ENCODE measurements at regions not wholly inside any gene's neighbourhood (a gene's known extent, or its start where the extent isn't known, plus 50 kb on each side); places are given as distances from the start of the nearest gene placed in this dataset.

DNA sequence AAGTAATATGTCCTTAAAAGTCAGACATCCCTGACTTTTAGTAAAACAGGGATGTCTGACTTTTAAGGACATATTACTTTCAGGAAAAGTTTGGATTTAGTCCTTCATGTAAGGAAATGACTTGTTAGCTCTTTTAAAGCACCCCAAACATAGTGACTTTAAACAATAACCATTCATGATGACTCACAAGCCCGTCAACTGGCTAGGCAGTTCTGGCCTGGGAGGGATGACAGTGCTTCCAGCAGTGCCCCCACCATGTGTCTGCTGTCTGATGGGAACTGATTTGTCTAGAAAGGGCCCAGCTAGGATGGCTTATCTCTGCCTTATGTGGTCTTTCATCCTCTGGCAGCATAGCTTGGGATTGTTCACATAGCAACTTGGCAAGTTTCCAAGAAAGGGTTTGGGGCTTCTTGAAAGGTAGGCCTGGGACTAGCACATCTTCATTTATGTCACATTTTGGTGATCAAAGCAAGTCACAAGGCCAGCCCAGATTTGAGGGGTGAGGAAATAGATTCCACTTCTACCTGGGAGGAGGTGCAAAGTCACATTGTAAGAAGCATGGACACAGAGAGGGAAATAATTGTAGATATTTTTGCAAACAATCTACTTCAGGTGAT lies 143.5 kb downstream of the C1orf94 start:
- DNase-seq (ENCODE audit: insufficient read length, low spot score): no peak
- no peak for FAIRE-seq
- TF ChIP-seq POU2F2 (IDR thresholded peaks at IDR 0.05; ENCODE audit: low read depth, low read length) (no peak), SPI1 (IDR thresholded peaks at IDR 0.05; ENCODE audit: low read depth, low read length) (no peak), POLR2A (IDR thresholded peaks at IDR 0.05; ENCODE audit: low read depth, low read length) (no peak), POLR2AphosphoS5 (IDR thresholded peaks at IDR 0.05; ENCODE audit: low read depth, low read length) (no peak), TAF1 (IDR thresholded peaks at IDR 0.05; ENCODE audit: low read depth, low read length) (no peak), PAX5 (IDR thresholded peaks at IDR 0.05; ENCODE audit: insufficient read depth, low read length, severe bottlenecking) (no peak)

- no peak for TF ChIP-seq POU2F2 (IDR thresholded peaks at IDR 0.05; ENCODE audit: low read depth, low read length)
- FAIRE-seq (no peak), DNase-seq (ENCODE audit: insufficient read length, low spot score) (no peak)
These were observed 146.3 kb downstream of the C1orf94 start for GRCh38 chr1:34322969-34323368.

DNA sequence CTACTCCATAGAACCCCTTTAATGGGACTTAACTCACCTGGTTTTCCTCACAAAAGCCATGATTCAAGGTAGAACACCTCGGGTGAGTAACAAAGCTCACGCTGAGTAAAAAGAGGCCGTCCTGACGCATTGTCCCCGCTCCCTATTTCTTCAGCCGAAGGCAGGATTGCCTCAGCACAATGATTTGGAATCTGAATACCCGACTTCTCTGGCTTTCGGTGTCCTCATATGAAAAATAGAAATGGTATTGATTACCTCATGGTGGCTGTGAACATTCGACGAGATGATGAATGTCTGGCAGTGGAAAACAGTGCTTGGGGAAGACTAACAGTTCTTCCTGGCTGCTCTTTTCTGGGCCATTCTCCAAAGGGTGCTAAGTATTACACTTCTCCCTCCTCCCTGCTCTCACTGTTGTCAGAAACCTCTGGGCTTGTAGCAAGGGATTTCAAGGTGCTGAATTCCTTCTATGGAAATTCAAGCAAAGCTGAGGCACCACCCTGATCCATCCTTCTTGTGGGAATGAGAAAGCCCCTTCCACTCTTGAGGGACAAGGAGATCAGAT lies 148.3 kb downstream of the C1orf94 start:
- FAIRE-seq (no peak), DNase-seq (ENCODE audit: insufficient read length, low spot score) (no peak)
- TF ChIP-seq SPI1 (IDR thresholded peaks at IDR 0.05; ENCODE audit: low read depth, low read length) (no peak), POLR2A (IDR thresholded peaks at IDR 0.05; ENCODE audit: low read depth, low read length) (no peak), TAF1 (IDR thresholded peaks at IDR 0.05; ENCODE audit: low read depth, low read length) (no peak), PAX5 (IDR thresholded peaks at IDR 0.05; ENCODE audit: insufficient read depth, low read length, severe bottlenecking) (no peak), POLR2AphosphoS5 (IDR thresholded peaks at IDR 0.05; ENCODE audit: low read depth, low read length) (no peak), POU2F2 (IDR thresholded peaks at IDR 0.05; ENCODE audit: low read depth, low read length) (no peak)

DNA sequence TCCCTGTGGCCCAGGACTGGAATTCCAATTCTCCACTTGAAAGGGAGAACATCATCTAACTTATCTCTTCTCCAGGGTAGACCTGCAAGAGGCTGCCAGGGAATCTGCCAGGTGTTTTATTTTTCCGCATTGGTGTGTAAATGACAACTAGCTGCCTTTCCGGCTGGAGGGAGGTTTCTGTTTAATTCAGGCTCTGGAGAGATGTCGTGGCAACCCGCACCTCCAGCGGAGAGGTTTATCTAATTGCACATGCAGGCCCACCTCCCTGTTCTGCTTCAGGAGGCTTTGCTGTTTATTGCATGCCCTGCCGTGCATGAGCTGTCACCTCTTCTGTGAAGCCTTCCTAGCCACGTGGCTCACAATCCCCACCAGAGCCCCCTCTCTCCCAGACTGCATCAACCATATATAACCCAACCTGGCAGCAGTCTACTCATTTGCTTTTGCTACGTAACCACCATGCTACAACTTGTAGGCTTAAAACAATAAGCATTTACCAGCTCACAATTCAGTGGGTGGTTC lies 151.6 kb downstream of the C1orf94 start:
- TF ChIP-seq POU2F2 (IDR thresholded peaks at IDR 0.05; ENCODE audit: low read depth, low read length): no peak
- TF ChIP-seq PAX5 (IDR thresholded peaks at IDR 0.05; ENCODE audit: insufficient read depth, low read length, severe bottlenecking): no peak
- no peak for TF ChIP-seq TAF1 (IDR thresholded peaks at IDR 0.05; ENCODE audit: low read depth, low read length)
- no peak for TF ChIP-seq POLR2A (IDR thresholded peaks at IDR 0.05; ENCODE audit: low read depth, low read length)
- TF ChIP-seq POLR2AphosphoS5 (IDR thresholded peaks at IDR 0.05; ENCODE audit: low read depth, low read length): no peak
- TF ChIP-seq SPI1 (IDR thresholded peaks at IDR 0.05; ENCODE audit: low read depth, low read length): no peak
- no peak for FAIRE-seq
- no peak for DNase-seq (ENCODE audit: insufficient read length, low spot score)

DNA sequence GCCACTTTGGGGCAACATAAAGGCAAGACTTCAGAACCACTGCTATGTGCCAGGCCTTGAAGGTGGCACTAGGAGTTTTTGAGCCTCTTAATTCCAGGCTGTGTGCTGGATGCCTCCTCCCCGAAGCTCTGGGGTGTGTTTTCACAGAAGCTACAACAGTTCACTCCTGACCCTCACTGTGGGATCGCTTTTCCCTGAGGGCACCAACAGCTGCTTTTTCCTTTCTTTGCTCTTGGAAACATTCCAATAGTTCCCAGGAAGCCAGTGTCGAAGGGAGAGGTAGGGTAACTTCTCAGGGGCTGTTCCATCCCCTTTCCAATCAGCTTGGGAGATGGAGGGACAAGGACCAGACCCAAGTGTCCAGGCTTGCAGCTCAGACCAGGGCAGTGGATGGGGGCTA lies 153.4 kb downstream of the C1orf94 start:
- DNase-seq (ENCODE audit: insufficient read length, low spot score) (no peak), FAIRE-seq (no peak)
- TF ChIP-seq PAX5 (IDR thresholded peaks at IDR 0.05; ENCODE audit: insufficient read depth, low read length, severe bottlenecking) (no peak), POLR2AphosphoS5 (IDR thresholded peaks at IDR 0.05; ENCODE audit: low read depth, low read length) (no peak), TAF1 (IDR thresholded peaks at IDR 0.05; ENCODE audit: low read depth, low read length) (no peak), POLR2A (IDR thresholded peaks at IDR 0.05; ENCODE audit: low read depth, low read length) (no peak), SPI1 (IDR thresholded peaks at IDR 0.05; ENCODE audit: low read depth, low read length) (no peak), POU2F2 (IDR thresholded peaks at IDR 0.05; ENCODE audit: low read depth, low read length) (no peak)

DNA sequence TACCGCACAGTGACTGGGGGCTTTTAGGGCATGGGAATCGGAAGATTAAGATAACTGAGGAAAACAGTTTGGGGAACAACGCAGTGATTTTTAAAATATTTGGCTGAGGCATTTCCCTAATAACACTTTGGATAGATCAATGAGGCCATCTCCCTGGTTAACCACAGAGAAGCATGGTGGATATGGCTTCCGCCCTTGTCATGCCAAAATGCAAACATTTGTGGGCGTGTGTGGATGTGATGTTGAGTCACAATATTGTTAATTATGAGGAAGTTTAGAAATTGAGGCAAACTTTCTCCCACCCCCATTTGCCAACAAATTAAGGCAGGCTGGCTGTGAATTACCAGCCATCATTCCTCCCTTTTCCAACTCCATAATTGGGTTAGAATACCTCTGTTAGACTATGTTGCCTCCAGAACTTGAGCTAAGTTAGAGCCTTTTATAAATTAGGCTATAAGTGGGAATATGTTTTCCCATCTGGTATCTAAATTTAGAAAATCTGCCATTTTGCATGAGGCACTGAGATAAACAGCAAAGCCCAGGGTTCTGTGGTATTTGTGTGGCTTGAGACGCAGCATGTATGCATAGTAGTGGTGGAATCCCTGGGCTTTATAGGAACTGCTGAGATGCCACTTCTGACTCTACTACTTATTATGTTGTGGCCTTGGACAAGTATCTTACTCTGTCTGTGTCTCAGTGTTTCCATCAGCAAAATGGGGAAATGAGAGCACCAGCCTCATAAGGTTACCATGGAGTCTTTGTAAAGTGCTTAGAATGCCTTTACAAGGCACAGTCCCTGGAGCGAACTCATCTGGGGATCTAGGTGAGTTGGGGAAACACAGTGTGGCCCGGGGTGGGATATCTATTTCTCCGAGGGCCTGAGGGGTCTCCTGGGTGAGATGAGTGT lies 154.6 kb downstream of the C1orf94 start:
- DNase-seq (ENCODE audit: insufficient read length, low spot score): no peak
- FAIRE-seq: no peak
- TF ChIP-seq SPI1 (IDR thresholded peaks at IDR 0.05; ENCODE audit: low read depth, low read length): peak; percentile 68
- TF ChIP-seq POLR2AphosphoS5 (IDR thresholded peaks at IDR 0.05; ENCODE audit: low read depth, low read length): no peak

GRCh38 chr1:34332996-34333395 lies 156.3 kb downstream of the C1orf94 start:
- DNase-seq (ENCODE audit: insufficient read length, low spot score): no peak
- no peak for FAIRE-seq
- TF ChIP-seq POLR2AphosphoS5 (IDR thresholded peaks at IDR 0.05; ENCODE audit: low read depth, low read length): no peak
- TF ChIP-seq TAF1 (IDR thresholded peaks at IDR 0.05; ENCODE audit: low read depth, low read length): no peak
- TF ChIP-seq POLR2A (IDR thresholded peaks at IDR 0.05; ENCODE audit: low read depth, low read length): no peak
- no peak for TF ChIP-seq PAX5 (IDR thresholded peaks at IDR 0.05; ENCODE audit: insufficient read depth, low read length, severe bottlenecking)

GRCh38 chr1:34338871-34339270 lies 162.2 kb downstream of the C1orf94 start:
- no peak for TF ChIP-seq POU2F2 (IDR thresholded peaks at IDR 0.05; ENCODE audit: low read depth, low read length)
- TF ChIP-seq POLR2AphosphoS5 (IDR thresholded peaks at IDR 0.05; ENCODE audit: low read depth, low read length): no peak
- FAIRE-seq (no peak), DNase-seq (ENCODE audit: insufficient read length, low spot score) (no peak)

- no peak for DNase-seq (ENCODE audit: insufficient read length, low spot score)
- FAIRE-seq: no peak
- TF ChIP-seq PAX5 (IDR thresholded peaks at IDR 0.05; ENCODE audit: insufficient read depth, low read length, severe bottlenecking) (no peak), POLR2A (IDR thresholded peaks at IDR 0.05; ENCODE audit: low read depth, low read length) (no peak), SPI1 (IDR thresholded peaks at IDR 0.05; ENCODE audit: low read depth, low read length) (no peak), POLR2AphosphoS5 (IDR thresholded peaks at IDR 0.05; ENCODE audit: low read depth, low read length) (no peak), TAF1 (IDR thresholded peaks at IDR 0.05; ENCODE audit: low read depth, low read length) (no peak), POU2F2 (IDR thresholded peaks at IDR 0.05; ENCODE audit: low read depth, low read length) (no peak)
These were observed 165.2 kb downstream of the C1orf94 start for GRCh38 chr1:34341896-34342295.

DNA sequence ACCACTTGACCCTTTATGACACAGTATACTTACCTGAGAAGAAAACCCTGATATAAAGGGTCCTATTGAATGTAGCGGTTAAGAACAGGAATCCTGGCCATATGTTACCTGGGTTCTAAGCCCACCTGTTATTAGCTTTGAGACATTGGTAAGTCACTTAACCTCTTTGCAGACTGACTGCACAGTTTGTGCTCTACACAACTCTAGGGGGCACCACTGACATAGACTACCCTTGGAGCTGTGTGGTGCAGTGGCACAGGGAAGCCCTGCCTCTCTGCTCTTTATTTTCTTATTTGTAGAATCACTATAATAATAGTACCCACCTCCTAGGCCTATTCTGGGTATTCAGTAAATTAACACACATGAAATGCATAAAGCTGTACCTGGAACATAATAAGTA lies 165.6 kb downstream of the C1orf94 start:
- DNase-seq (ENCODE audit: insufficient read length, low spot score) (no peak), FAIRE-seq (no peak)
- TF ChIP-seq PAX5 (IDR thresholded peaks at IDR 0.05; ENCODE audit: insufficient read depth, low read length, severe bottlenecking) (no peak), TAF1 (IDR thresholded peaks at IDR 0.05; ENCODE audit: low read depth, low read length) (no peak), POLR2AphosphoS5 (IDR thresholded peaks at IDR 0.05; ENCODE audit: low read depth, low read length) (no peak), SPI1 (IDR thresholded peaks at IDR 0.05; ENCODE audit: low read depth, low read length) (no peak), POLR2A (IDR thresholded peaks at IDR 0.05; ENCODE audit: low read depth, low read length) (no peak), POU2F2 (IDR thresholded peaks at IDR 0.05; ENCODE audit: low read depth, low read length) (no peak)

Measured in GM12891 (cell line).